ENCODE measurements at regions not wholly inside any gene's neighbourhood (a gene's known extent, or its start where the extent isn't known, plus 50 kb on each side); places are given as distances from the start of the nearest gene placed in this dataset.
"Not testable (repeated sequence)": the region's sequence is repeated elsewhere in the genome, so short reads cannot be mapped to it uniquely, and the experiment has no call there.

DNA sequence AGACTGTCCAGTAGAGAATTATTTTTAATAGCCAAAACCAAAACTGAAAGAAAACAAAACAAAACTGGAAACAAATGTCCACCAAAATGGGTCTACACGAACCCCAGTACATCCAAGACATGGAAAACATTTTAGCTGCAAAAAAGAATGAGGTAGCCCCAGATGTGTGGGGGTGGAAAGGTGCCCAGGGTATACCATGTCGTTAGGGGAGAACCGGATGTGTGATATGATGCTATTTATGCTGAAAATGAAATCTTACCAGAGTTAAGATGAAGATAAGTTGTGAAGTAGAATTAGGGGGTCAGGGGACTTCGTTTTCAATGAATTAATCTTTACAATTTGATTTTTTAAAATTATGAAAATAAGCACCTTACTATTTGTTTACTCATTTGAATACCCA is 72.2 kb downstream of the PROP1 start:
- in situ Hi-C loops (cut with HindIII; ENCODE audit: extremely low pct_ligation_motif_present, low pct_unique_long_range_greater_than_20kb); BruUV-seq (replicated peaks): not testable (repeated sequence)

GRCh38 chr5:177923189-177923588 is 72.9 kb downstream of the PROP1 start:
- H3K79me2 ChIP-seq (ENCODE audit: insufficient read depth, low read length); FAIRE-seq; H3K9me3 ChIP-seq (ENCODE audit: low read length); in situ Hi-C loops (cut with HindIII; ENCODE audit: extremely low pct_ligation_motif_present, low pct_unique_long_range_greater_than_20kb); H3K4me2 ChIP-seq (ENCODE audit: low read depth, low read length); H3K27ac ChIP-seq (ENCODE audit: extremely low read length, insufficient read depth, low read length); H4K20me1 ChIP-seq (ENCODE audit: insufficient read depth, low read length); H3K27me3 ChIP-seq (ENCODE audit: control insufficient read depth in 1 of 2, insufficient read depth in 2 of 2, low read length in 2 of 2); H3K9ac ChIP-seq (ENCODE audit: insufficient read depth, low read depth, low read length); ATAC-seq; H3K4me1 ChIP-seq (ENCODE audit: insufficient read depth, low read length); CTCF ChIA-PET (ENCODE audit: low intra/inter-chr PET ratio, low total read pairs); H3K4me3 ChIP-seq (replicated peaks in 1 of 3; ENCODE audit: insufficient read depth in 1 of 3, low read depth in 2 of 3, low read length in 3 of 3); DNase-seq (ENCODE audit: low spot score); H3K36me3 ChIP-seq (replicated peaks in 1 of 2; ENCODE audit: control insufficient read depth in 1 of 2, insufficient read depth in 2 of 2, low read length in 2 of 2); POLR2A ChIA-PET; intact Hi-C loops (cut with micrococcal nuclease; ENCODE audit: unreplicated experiment); BruUV-seq (replicated peaks); H2AFZ ChIP-seq (ENCODE audit: low read length): not testable (repeated sequence)
- 85% methylated on average over 4 of the region's 5 CpGs for WGBS (ENCODE audit: low lambda C conversion rate)

More for the DNA sequence above, 72.2 kb downstream of the PROP1 start:
- H3K9ac ChIP-seq (ENCODE audit: insufficient read depth, low read depth, low read length); CTCF ChIA-PET (ENCODE audit: low intra/inter-chr PET ratio, low total read pairs); H3K79me2 ChIP-seq (ENCODE audit: insufficient read depth, low read length); H3K4me1 ChIP-seq (ENCODE audit: insufficient read depth, low read length); H4K20me1 ChIP-seq (ENCODE audit: insufficient read depth, low read length); intact Hi-C loops (cut with micrococcal nuclease; ENCODE audit: unreplicated experiment); H3K4me2 ChIP-seq (ENCODE audit: low read depth, low read length); DNase-seq (ENCODE audit: low spot score); H3K4me3 ChIP-seq (replicated peaks in 1 of 3; ENCODE audit: insufficient read depth in 1 of 3, low read depth in 2 of 3, low read length in 3 of 3); FAIRE-seq; H3K27me3 ChIP-seq (ENCODE audit: control insufficient read depth in 1 of 2, insufficient read depth in 2 of 2, low read length in 2 of 2); H3K9me3 ChIP-seq (ENCODE audit: low read length); H3K36me3 ChIP-seq (replicated peaks in 1 of 2; ENCODE audit: control insufficient read depth in 1 of 2, insufficient read depth in 2 of 2, low read length in 2 of 2); H2AFZ ChIP-seq (ENCODE audit: low read length); ATAC-seq; H3K27ac ChIP-seq (ENCODE audit: extremely low read length, insufficient read depth, low read length); POLR2A ChIA-PET: not testable (repeated sequence)
- 63% methylated on average over 3 of the region's 4 CpGs for WGBS (ENCODE audit: low lambda C conversion rate)

DNA sequence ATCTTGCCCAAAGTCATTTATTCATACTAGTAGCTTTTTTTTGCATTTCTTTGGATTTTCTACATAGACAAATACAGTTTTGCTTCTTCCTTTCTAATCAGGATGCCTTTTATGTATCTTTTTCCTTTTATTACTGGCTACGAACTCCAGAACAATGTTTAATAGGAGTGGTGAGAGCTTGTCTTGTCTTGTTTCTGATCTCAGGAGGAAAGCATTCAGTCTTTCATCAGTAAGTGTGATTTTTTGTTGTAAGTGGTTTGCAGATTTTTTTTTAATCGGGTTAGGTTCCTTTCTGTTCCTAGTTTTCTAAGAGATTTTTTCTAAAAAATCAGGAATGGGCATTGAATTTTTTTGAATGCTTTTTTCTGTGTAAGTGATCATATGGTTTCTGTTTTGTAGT is 86.8 kb downstream of the PROP1 start:
- H3K79me2 ChIP-seq (ENCODE audit: insufficient read depth, low read length); H3K27me3 ChIP-seq (ENCODE audit: control insufficient read depth in 1 of 2, insufficient read depth in 2 of 2, low read length in 2 of 2); H3K4me2 ChIP-seq (ENCODE audit: low read depth, low read length); H3K36me3 ChIP-seq (replicated peaks in 1 of 2; ENCODE audit: control insufficient read depth in 1 of 2, insufficient read depth in 2 of 2, low read length in 2 of 2); H3K4me3 ChIP-seq (replicated peaks in 1 of 3; ENCODE audit: insufficient read depth in 1 of 3, low read depth in 2 of 3, low read length in 3 of 3); CTCF ChIA-PET (ENCODE audit: low intra/inter-chr PET ratio, low total read pairs); ATAC-seq; BruUV-seq (replicated peaks); intact Hi-C loops (cut with micrococcal nuclease; ENCODE audit: unreplicated experiment); in situ Hi-C loops (cut with HindIII; ENCODE audit: extremely low pct_ligation_motif_present, low pct_unique_long_range_greater_than_20kb); H3K9ac ChIP-seq (ENCODE audit: insufficient read depth, low read depth, low read length); H3K27ac ChIP-seq (ENCODE audit: extremely low read length, insufficient read depth, low read length); H4K20me1 ChIP-seq (ENCODE audit: insufficient read depth, low read length); POLR2A ChIA-PET; DNase-seq (ENCODE audit: low spot score); H2AFZ ChIP-seq (ENCODE audit: low read length); H3K4me1 ChIP-seq (ENCODE audit: insufficient read depth, low read length); H3K9me3 ChIP-seq (ENCODE audit: low read length): not testable (repeated sequence)
- WGBS (ENCODE audit: low lambda C conversion rate) = 95% methylated on average over 2 of the region's 2 CpGs
- peak; percentile 26 for FAIRE-seq

GRCh38 chr5:177902806-177903205 is 93.2 kb downstream of the PROP1 start:
- H4K20me1 ChIP-seq (ENCODE audit: insufficient read depth, low read length); H3K9me3 ChIP-seq (ENCODE audit: low read length); H3K9ac ChIP-seq (ENCODE audit: insufficient read depth, low read depth, low read length); H3K27me3 ChIP-seq (ENCODE audit: control insufficient read depth in 1 of 2, insufficient read depth in 2 of 2, low read length in 2 of 2); H3K4me1 ChIP-seq (ENCODE audit: insufficient read depth, low read length); FAIRE-seq; H3K27ac ChIP-seq (ENCODE audit: extremely low read length, insufficient read depth, low read length); H3K4me3 ChIP-seq (replicated peaks in 1 of 3; ENCODE audit: insufficient read depth in 1 of 3, low read depth in 2 of 3, low read length in 3 of 3); POLR2A ChIA-PET; ATAC-seq; in situ Hi-C loops (cut with HindIII; ENCODE audit: extremely low pct_ligation_motif_present, low pct_unique_long_range_greater_than_20kb); CTCF ChIA-PET (ENCODE audit: low intra/inter-chr PET ratio, low total read pairs); H3K36me3 ChIP-seq (replicated peaks in 1 of 2; ENCODE audit: control insufficient read depth in 1 of 2, insufficient read depth in 2 of 2, low read length in 2 of 2); H3K79me2 ChIP-seq (ENCODE audit: insufficient read depth, low read length); BruUV-seq (replicated peaks); DNase-seq (ENCODE audit: low spot score); H3K4me2 ChIP-seq (ENCODE audit: low read depth, low read length); intact Hi-C loops (cut with micrococcal nuclease; ENCODE audit: unreplicated experiment); H2AFZ ChIP-seq (ENCODE audit: low read length): not testable (repeated sequence)
- 100% methylated on average over 1 of the region's 3 CpGs for WGBS (ENCODE audit: low lambda C conversion rate)

- H4K20me1 ChIP-seq (ENCODE audit: insufficient read depth, low read length); H3K4me1 ChIP-seq (ENCODE audit: insufficient read depth, low read length); in situ Hi-C loops (cut with HindIII; ENCODE audit: extremely low pct_ligation_motif_present, low pct_unique_long_range_greater_than_20kb); H3K27ac ChIP-seq (ENCODE audit: extremely low read length, insufficient read depth, low read length); CTCF ChIA-PET (ENCODE audit: low intra/inter-chr PET ratio, low total read pairs); ATAC-seq; H3K9me3 ChIP-seq (ENCODE audit: low read length); H3K79me2 ChIP-seq (ENCODE audit: insufficient read depth, low read length); H2AFZ ChIP-seq (ENCODE audit: low read length); H3K4me3 ChIP-seq (replicated peaks in 1 of 3; ENCODE audit: insufficient read depth in 1 of 3, low read depth in 2 of 3, low read length in 3 of 3); DNase-seq (ENCODE audit: low spot score); H3K27me3 ChIP-seq (ENCODE audit: control insufficient read depth in 1 of 2, insufficient read depth in 2 of 2, low read length in 2 of 2); H3K36me3 ChIP-seq (replicated peaks in 1 of 2; ENCODE audit: control insufficient read depth in 1 of 2, insufficient read depth in 2 of 2, low read length in 2 of 2); intact Hi-C loops (cut with micrococcal nuclease; ENCODE audit: unreplicated experiment); H3K9ac ChIP-seq (ENCODE audit: insufficient read depth, low read depth, low read length); POLR2A ChIA-PET; FAIRE-seq; H3K4me2 ChIP-seq (ENCODE audit: low read depth, low read length); BruUV-seq (replicated peaks): not testable (repeated sequence)
- WGBS (ENCODE audit: low lambda C conversion rate) = 100% methylated on average over 1 of the region's 6 CpGs
Observed at GRCh38 chr5:177900066-177900465, 96.0 kb downstream of the PROP1 start.
